ENCODE measurements at regions not wholly inside any gene's neighbourhood (a gene's known extent, or its start where the extent isn't known, plus 50 kb on each side); places are given as distances from the start of the nearest gene placed in this dataset.

DNA sequence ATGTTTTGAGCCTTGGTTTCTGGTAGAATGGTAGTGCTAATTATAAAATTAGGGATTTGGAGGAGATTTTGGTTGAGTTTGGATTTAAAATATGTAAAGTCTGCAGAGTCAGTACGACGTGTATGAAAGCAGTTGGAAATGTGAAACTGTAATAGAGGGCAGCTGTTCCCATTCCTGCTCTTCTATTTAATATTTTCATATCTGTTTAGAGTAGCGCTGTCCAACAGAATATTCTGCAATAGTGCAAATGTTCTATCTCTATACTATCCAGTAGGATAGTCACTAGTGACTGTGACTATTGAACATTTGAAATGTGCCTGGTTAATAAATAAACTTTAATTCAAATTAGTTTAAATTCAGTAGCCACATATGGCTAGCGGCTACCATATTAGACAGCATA is 443.4 kb upstream of the SOX9 start:
- no peak overlapping the region for H3K9ac ChIP-seq (ENCODE audit: low read depth, low read length)
- ATAC-seq (ENCODE audit: low read depth): peak; percentile 87
- in situ Hi-C loops (cut with MboI; ENCODE audit: low sequenced_read_pairs) (no loop called here), dilution Hi-C loops (cut with HindIII; ENCODE audit: low sequenced_read_pairs, unreplicated experiment) (no loop called here), intact Hi-C loops (cut with micrococcal nuclease) (no loop called here)
- CTCF ChIA-PET: no interaction called here
- no peak overlapping the region for H3K18ac ChIP-seq (ENCODE audit: low read depth, low read length)
- no peaks in the 10 kb centered on the region for H3K27me3 ChIP-seq (ENCODE audit: control insufficient read depth, insufficient read depth, low read length)
- no peak overlapping the region for H2BK20ac ChIP-seq (ENCODE audit: low read depth, low read length)
- WGBS, 2 experiments (ENCODE audit: extremely low coverage in 2 of 2, insufficient read length in 1 of 2): 100% methylated on average over 1 of the region's 4 CpGs; no CpG with 5 or more reads in 1 of the 2 experiments
- no peaks in the 10 kb centered on the region for H3K9me3 ChIP-seq (ENCODE audit: control insufficient read depth, insufficient read depth, low read length)
- H3K4ac ChIP-seq (ENCODE audit: low read depth, low read length): no peak overlapping the region
- no peak overlapping the region for H3K27ac ChIP-seq (ENCODE audit: insufficient read depth, low read length)
- no peak overlapping the region for H3K56ac ChIP-seq (ENCODE audit: extremely low read depth, insufficient read depth, low read length)
- no peak overlapping the region for H2AFZ ChIP-seq (replicated peaks; ENCODE audit: low read length, poor library complexity)
- no peak overlapping the region for H3K14ac ChIP-seq (replicated peaks; ENCODE audit: low read depth, low read length)
- POLR2A ChIA-PET (ENCODE audit: unreplicated experiment): no interaction called here
- H3K79me1 ChIP-seq (ENCODE audit: low read depth in 1 of 2, low read length in 2 of 2): no peaks in the 10 kb centered on the region
- no peaks in the 10 kb centered on the region for H3K9me1 ChIP-seq (ENCODE audit: insufficient read depth, low read length)
- H2BK120ac ChIP-seq (ENCODE audit: low read depth, low read length): no peak overlapping the region
- H4K20me1 ChIP-seq (ENCODE audit: insufficient read depth, low read length): no peaks in the 10 kb centered on the region
- no peaks in the 10 kb centered on the region for H3K36me3 ChIP-seq (ENCODE audit: control insufficient read depth, insufficient read depth, low read length)
- BruUV-seq (replicated peaks): no TSS peak
- no peak overlapping the region for H2AK9ac ChIP-seq (replicated peaks; ENCODE audit: low read depth, low read length, poor library complexity)
- H2AK5ac ChIP-seq (ENCODE audit: low read depth, low read length): no peak overlapping the region
- peak; percentile 7 for DNase-seq
- H3K23ac ChIP-seq (ENCODE audit: low read depth, low read length): no peak overlapping the region
- no peak overlapping the region for H3K4me3 ChIP-seq (ENCODE audit: insufficient read depth, low read depth, low read length)
- no peak overlapping the region for H4K5ac ChIP-seq (ENCODE audit: low read depth, low read length)
- H3K4me2 ChIP-seq (ENCODE audit: low read depth, low read length): no peak overlapping the region; the same call in 1 of the 2 replicates
- H2BK15ac ChIP-seq (ENCODE audit: low read depth, low read length): no peak overlapping the region
- no peak overlapping the region for H2BK5ac ChIP-seq (ENCODE audit: low read depth, low read length, poor library complexity, severe bottlenecking)
- H4K8ac ChIP-seq (ENCODE audit: low read depth in 2 of 2, low read length in 2 of 2): no peak overlapping the region
- no peak overlapping the region for H4K91ac ChIP-seq (ENCODE audit: insufficient read depth, low read depth, low read length)
- TF ChIP-seq FOS (IDR thresholded peaks at IDR 0.05; ENCODE audit: low read depth, low read length) (no peak), CHD1 (IDR thresholded peaks at IDR 0.05; ENCODE audit: low read depth, low read length) (no peak), MXI1 (IDR thresholded peaks at IDR 0.05; ENCODE audit: borderline replicate concordance, low read depth, low read length) (no peak), MAFK (IDR thresholded peaks at IDR 0.05; ENCODE audit: low read depth, low read length) (no peak), NFE2L2 (IDR thresholded peaks at IDR 0.05; ENCODE audit: low read depth, low read length) (no peak), MAZ (IDR thresholded peaks at IDR 0.05; ENCODE audit: borderline replicate concordance, low read depth, low read length) (no peak), RAD21 (IDR thresholded peaks at IDR 0.05; ENCODE audit: low read length) (no peak), CEBPB (IDR thresholded peaks at IDR 0.05; ENCODE audit: low read depth, low read length) (no peak), RCOR1 (IDR thresholded peaks at IDR 0.05; ENCODE audit: insufficient replicate concordance, low read length) (no peak), POLR2A (IDR thresholded peaks at IDR 0.05; ENCODE audit: low read depth, low read length) (no peak), RFX5 (IDR thresholded peaks at IDR 0.05; ENCODE audit: low read depth, low read length) (no peak), BHLHE40 (IDR thresholded peaks at IDR 0.05; ENCODE audit: low read depth, low read length) (no peak), SMC3 (IDR thresholded peaks at IDR 0.05; ENCODE audit: low read depth, low read length) (no peak)
- TF ChIP-seq, protein P1, sequence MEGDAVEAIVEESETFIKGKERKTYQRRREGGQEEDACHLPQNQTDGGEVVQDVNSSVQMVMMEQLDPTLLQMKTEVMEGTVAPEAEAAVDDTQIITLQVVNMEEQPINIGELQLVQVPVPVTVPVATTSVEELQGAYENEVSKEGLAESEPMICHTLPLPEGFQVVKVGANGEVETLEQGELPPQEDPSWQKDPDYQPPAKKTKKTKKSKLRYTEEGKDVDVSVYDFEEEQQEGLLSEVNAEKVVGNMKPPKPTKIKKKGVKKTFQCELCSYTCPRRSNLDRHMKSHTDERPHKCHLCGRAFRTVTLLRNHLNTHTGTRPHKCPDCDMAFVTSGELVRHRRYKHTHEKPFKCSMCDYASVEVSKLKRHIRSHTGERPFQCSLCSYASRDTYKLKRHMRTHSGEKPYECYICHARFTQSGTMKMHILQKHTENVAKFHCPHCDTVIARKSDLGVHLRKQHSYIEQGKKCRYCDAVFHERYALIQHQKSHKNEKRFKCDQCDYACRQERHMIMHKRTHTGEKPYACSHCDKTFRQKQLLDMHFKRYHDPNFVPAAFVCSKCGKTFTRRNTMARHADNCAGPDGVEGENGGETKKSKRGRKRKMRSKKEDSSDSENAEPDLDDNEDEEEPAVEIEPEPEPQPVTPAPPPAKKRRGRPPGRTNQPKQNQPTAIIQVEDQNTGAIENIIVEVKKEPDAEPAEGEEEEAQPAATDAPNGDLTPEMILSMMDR (conservative IDR thresholded peaks at IDR 0.05; ENCODE audit: low read depth, low read length): no peak
- TF ChIP-seq, protein P2, sequence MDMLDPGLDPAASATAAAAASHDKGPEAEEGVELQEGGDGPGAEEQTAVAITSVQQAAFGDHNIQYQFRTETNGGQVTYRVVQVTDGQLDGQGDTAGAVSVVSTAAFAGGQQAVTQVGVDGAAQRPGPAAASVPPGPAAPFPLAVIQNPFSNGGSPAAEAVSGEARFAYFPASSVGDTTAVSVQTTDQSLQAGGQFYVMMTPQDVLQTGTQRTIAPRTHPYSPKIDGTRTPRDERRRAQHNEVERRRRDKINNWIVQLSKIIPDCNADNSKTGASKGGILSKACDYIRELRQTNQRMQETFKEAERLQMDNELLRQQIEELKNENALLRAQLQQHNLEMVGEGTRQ (IDR thresholded peaks at IDR 0.05; ENCODE audit: low read depth, low read length): no peak
- TF ChIP-seq, protein P3, sequence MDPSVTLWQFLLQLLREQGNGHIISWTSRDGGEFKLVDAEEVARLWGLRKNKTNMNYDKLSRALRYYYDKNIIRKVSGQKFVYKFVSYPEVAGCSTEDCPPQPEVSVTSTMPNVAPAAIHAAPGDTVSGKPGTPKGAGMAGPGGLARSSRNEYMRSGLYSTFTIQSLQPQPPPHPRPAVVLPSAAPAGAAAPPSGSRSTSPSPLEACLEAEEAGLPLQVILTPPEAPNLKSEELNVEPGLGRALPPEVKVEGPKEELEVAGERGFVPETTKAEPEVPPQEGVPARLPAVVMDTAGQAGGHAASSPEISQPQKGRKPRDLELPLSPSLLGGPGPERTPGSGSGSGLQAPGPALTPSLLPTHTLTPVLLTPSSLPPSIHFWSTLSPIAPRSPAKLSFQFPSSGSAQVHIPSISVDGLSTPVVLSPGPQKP (IDR thresholded peaks at IDR 0.05; ENCODE audit: borderline replicate concordance, low read depth, low read length): no peak
- no peaks in the 10 kb centered on the region for H3K4me1 ChIP-seq (ENCODE audit: control insufficient read depth, insufficient read depth, low read length)

Measured in IMR-90 (cell line).